ENCODE measurements at regions not wholly inside any gene's neighbourhood (a gene's known extent, or its start where the extent isn't known, plus 50 kb on each side); places are given as distances from the start of the nearest gene placed in this dataset.
"Not testable (repeated sequence)": the region's sequence is repeated elsewhere in the genome, so short reads cannot be mapped to it uniquely, and the experiment has no call there.

- DNase-seq (ENCODE audit: low spot score): not testable (repeated sequence)
Measured at GRCh38 chr11:29056487-29056886, 948.3 kb downstream of the METTL15 start.

DNA sequence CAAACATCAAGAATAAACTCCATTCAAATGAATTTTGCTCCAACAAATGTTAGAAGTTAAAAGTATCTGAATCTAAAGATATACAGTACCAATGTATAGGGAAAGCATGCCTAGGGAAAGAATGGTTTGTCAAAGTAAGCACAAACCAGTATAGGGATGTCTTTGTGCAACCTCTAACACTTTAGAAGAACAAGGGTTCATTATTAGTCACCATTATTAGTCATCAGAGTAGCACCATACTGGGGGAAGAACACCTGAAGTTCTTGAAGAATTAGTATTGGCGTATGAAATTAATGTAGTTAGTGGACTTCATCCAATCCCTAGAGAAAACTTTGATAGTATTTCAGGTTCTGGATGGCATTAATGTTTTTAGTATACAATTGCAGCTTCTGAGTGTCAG lies 943.7 kb downstream of the METTL15 start:
- no peak for DNase-seq (ENCODE audit: low spot score)

DNA sequence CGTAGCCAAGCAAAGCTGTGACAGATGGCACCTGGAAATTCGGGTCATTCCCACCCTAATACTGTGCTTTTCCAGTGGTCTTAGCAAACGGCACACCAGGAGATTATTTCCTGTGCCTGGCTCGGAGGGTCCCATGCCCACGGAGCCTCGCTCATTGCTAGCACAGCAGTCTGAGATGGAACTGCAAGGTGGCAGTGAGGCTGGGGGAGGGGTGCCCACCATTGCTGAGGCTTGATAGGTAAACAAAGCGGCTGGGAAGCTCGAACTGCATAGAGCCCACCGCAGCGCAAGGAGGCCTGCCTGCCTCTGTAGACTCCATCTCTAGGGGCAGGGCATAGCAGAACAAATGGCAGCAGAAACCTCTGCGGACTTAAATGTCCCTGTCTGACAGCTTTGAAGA lies 942.8 kb downstream of the METTL15 start:
- not testable (repeated sequence) for DNase-seq (ENCODE audit: low spot score)

DNA sequence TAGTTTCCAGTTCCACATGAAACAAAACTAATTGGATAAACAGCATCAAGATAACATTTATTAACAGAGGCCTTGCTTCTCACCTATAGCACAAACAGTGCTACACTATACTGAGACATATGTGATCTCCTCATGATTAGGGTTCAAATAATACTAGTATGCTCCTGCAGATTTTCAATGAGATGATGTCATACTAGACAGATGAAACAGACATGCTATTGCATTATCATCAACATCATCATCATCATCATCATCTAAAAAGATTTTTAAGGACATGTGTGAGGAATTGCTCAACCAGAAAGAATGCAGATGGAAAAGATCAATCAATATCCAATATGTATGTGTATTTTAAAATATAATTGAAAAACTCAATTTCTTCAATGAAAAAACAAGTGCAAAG lies 932.3 kb downstream of the METTL15 start:
- no peak for DNase-seq (ENCODE audit: low spot score)

DNA sequence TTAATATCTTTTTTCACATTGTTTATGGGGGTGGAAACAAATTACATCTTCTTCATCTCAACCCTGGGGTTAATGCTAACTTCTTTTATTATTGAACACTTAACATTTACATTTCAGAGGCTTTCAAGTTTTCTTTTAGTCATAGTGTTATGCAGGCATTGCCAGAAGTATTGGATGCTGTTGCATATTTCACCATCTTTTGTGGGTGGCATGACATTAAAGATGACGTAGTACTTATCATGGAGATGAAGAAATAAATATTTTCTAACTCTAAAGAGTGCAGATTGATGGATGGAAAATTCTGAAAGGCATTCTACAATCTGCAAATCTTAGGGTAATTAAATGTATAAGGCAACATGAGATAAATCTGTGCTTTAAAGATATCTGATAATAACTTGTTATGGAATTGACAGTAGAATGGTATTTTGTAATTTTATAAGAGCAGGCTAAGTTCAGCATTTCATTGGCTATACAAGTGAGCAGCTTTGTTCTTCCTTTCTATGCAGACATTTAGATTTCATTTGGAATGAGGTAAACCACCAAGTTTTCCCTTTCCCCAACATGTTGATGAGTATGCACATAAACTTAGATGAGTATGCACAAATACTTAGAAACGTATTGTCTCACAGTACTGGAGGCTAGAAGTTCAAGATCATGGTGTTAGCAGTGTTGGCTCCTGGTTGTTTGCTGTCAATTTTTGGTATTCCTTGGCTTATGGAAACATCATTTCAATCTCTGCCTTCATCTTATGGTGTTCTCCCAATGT lies 924.4 kb downstream of the METTL15 start:
- no peak for DNase-seq (ENCODE audit: low spot score)

DNA sequence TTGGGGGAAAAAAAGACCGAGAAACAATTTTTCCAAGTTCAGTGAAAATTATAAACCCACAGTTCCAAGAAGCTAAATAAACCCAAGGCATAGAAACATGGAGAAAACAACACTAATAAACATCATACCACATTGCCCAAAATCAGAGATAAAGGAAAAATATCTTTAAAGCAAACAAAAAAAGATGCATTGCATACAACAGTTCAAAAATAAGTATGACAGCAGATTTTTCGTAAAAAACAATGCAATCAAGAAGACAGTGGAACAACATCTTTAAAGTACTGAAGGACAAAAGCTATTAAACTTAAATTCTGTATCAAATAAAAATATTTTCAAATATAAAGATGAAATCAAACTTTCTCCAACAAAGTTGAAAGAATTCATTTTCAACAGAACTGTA lies 921.3 kb downstream of the METTL15 start:
- no peak for DNase-seq (ENCODE audit: low spot score)

GRCh38 chr11:29027436-29027835 lies 919.2 kb downstream of the METTL15 start:
- DNase-seq (ENCODE audit: low spot score): no peak

- no peak for DNase-seq (ENCODE audit: low spot score)
Measured at GRCh38 chr11:29026286-29026685, 918.1 kb downstream of the METTL15 start.

- DNase-seq (ENCODE audit: low spot score): no peak
Measured at GRCh38 chr11:29025001-29025400, 916.8 kb downstream of the METTL15 start.

GRCh38 chr11:29024386-29024785 lies 916.2 kb downstream of the METTL15 start:
- DNase-seq (ENCODE audit: low spot score): no peak

GRCh38 chr11:29023761-29024160 lies 915.6 kb downstream of the METTL15 start:
- DNase-seq (ENCODE audit: low spot score): no peak

GRCh38 chr11:29022676-29023075 lies 914.5 kb downstream of the METTL15 start:
- no peak for DNase-seq (ENCODE audit: low spot score)

DNA sequence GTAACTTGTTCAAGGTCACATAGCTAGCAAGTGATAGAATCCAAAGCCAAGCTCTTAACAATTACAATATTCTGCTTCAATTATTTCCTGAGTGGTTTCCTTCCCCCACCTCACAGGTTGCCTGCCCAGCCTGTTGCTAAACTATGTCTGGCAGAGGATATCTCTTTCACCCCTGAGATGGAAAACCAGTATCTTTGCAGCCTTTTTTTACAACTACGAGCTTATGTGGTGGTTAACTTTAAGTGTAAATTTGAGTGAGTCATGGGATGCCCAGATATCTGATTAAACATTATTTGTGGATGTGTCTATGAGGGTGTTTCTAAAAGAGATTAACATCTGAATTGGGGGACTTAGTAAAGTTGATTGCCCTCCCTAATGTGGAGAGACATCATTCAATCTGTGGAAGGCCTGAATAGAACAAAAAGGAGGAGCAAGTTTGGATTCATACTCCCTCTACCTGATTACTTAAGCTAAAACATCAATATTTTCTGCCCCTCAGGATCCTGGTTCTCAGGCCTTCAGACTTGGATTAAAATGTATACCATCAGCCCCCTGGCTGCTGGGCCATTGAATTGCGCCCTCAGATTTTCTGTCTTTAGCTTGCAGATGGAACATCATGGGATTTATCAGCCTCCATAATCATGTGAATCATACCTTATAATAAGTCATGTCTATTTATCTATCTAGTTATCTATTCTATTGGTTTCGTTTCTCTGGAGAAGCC lies 911.9 kb downstream of the METTL15 start:
- DNase-seq (ENCODE audit: low spot score): no peak

DNA sequence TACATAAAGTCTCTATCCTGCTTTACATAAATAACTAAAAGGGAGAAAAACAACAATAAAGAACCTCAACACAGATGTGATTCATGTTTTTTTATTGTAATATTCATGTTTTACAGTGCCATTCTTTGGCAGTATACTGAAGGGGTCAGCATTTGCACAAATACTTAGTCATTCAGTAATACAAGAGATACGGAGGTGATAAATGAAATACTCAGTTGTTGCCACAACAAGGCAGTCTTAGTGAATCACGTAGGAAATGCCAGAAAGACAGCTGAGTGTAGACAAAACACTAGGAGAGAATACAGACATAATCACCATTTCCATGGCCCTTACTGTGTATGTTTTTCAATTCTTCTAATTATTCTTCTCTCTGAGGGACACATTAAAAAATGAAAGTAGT lies 910.4 kb downstream of the METTL15 start:
- no peak for DNase-seq (ENCODE audit: low spot score)

GRCh38 chr11:29017941-29018340 lies 909.8 kb downstream of the METTL15 start:
- DNase-seq (ENCODE audit: low spot score): no peak

GRCh38 chr11:29012507-29012906 lies 904.3 kb downstream of the METTL15 start:
- DNase-seq (ENCODE audit: low spot score): no peak

DNA sequence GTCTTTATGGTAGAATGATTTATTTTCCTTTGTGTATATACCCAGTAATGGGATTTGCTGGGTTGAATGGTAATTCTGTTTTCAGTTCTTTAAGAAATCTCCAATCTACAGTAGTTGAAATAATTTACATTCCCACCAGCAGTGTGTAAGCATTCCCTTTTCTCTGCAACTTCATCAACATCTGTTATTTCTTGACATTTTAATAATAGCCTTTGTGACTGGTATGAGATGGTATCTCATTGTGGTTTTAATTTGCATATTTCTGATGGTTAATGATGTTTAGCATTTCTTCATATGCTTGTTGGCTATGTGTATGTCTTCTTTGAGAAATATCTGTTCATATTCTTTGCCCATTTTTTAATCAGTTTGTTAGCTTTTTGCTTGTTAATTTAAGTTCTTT lies 901.2 kb downstream of the METTL15 start:
- no peak for DNase-seq (ENCODE audit: low spot score)

- no peak for DNase-seq (ENCODE audit: low spot score)
Measured at GRCh38 chr11:29008481-29008880, 900.3 kb downstream of the METTL15 start.

- DNase-seq (ENCODE audit: low spot score): no peak
Measured at GRCh38 chr11:29006668-29007067, 898.5 kb downstream of the METTL15 start.

- no peak for DNase-seq (ENCODE audit: low spot score)
Measured at GRCh38 chr11:29005401-29005980, 897.3 kb downstream of the METTL15 start.

GRCh38 chr11:29002816-29003215 lies 894.6 kb downstream of the METTL15 start:
- no peak for DNase-seq (ENCODE audit: low spot score)

GRCh38 chr11:28999620-29000019 lies 891.4 kb downstream of the METTL15 start:
- no peak for DNase-seq (ENCODE audit: low spot score)

GRCh38 chr11:28992996-28993395 lies 884.8 kb downstream of the METTL15 start:
- no peak for DNase-seq (ENCODE audit: low spot score)

Measured in hematopoietic multipotent progenitor cell treated with erythropoietin and hydrocortisone succinate and interleukin-3 and kit ligand, for 17 days (in vitro differentiated cells).